Right hindlimb (tissue), 1 donor: ENCODE measurements at regions not wholly inside any gene's neighbourhood (a gene's known extent, or its start where the extent isn't known, plus 50 kb on each side); places are given as distances from the start of the nearest gene placed in this dataset.
"Not testable (repeated sequence)": the region's sequence is repeated elsewhere in the genome, so short reads cannot be mapped to it uniquely, and the experiment has no call there.

Source experiments
- DNase-seq: peaks from one replicate; pipeline ENCODE4 v3.0.0-alpha.2; 2018

GRCh38 chr11:29153078-29153477 lies 863.8 kb downstream of the KCNA4 start:
- DNase-seq, result no peak

DNA sequence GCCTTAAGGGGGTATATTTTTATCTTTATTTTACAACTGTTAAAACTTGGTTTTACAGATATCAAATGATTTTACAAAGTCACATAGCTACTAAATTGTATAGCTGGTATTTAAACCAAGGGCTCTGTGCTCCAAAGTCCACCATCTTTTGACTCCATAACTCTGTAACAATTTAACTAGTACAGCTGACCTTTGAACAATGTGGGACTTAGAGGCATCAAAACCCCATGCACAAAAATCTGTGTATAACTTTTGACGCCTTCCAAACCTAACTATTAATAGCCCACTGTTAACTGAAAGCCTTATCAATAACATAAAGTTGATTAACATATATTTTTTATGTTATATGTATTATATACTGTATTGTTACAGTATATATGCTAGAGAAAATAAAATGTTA lies 874.3 kb downstream of the KCNA4 start:
- DNase-seq, result not testable (repeated sequence)

- no peak for DNase-seq
Measured at GRCh38 chr11:29135504-29135903, 881.3 kb downstream of the KCNA4 start.

DNA sequence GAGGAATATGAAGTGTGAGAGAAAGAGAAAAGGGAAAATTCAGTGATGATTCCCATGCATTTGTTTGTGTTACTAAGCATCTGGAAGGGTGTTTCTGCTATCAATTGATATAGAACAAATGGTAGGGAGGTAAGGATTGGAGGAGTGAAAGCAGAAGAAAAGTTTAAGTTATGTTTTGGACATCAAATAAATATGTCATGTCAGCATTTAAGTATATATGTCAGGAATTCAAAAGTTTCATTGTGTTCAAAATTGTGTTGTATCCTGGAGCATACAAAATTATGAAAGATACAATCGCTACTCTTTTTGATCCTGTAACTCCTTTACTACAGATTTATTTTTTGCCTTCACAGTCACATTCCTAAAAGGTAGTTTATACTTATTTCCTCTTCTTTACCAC lies 885.8 kb downstream of the KCNA4 start:
- DNase-seq, result no peak

- DNase-seq, result no peak
Measured at GRCh38 chr11:29129844-29130243, 887.0 kb downstream of the KCNA4 start.

DNA sequence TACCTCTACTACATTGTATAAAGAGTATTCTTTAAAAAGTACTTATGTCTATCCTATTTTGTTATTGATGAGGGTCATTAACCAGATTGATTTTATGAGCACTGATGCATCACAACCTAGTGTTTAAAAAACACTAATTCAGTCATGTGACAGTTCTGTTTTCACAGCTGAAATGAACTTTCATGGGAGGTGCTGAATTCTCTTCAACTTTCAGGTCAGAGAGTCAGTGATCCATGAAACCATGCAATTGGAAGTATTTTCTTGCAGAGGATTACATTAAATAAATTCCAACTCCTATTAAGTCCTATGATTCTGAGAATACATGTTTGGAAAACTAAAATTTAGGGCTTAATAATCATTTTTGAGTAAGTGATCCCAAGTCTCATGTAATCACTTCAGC lies 889.4 kb downstream of the KCNA4 start:
- no peak for DNase-seq

- no peak for DNase-seq
Measured at GRCh38 chr11:29125606-29126005, 891.2 kb downstream of the KCNA4 start.

DNA sequence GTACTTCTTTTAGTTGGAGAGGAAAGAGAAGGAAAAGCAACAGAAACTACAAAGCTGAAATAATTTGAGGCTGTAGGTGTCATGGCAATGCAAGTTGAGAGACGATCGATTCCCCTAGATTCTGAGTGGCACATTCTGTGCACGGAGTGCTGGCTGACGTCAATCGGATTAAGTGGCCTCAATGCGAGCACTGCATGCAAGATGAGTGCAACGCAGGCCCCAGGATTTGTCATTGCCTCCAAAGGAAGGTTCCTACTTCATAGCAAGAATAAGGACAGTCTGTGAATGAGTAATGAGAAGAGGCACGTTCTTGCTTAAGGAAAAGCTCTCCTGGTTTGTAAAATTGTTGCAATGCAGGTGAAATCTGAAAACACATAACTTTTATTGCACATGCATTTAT lies 892.4 kb downstream of the KCNA4 start:
- no peak for DNase-seq

DNA sequence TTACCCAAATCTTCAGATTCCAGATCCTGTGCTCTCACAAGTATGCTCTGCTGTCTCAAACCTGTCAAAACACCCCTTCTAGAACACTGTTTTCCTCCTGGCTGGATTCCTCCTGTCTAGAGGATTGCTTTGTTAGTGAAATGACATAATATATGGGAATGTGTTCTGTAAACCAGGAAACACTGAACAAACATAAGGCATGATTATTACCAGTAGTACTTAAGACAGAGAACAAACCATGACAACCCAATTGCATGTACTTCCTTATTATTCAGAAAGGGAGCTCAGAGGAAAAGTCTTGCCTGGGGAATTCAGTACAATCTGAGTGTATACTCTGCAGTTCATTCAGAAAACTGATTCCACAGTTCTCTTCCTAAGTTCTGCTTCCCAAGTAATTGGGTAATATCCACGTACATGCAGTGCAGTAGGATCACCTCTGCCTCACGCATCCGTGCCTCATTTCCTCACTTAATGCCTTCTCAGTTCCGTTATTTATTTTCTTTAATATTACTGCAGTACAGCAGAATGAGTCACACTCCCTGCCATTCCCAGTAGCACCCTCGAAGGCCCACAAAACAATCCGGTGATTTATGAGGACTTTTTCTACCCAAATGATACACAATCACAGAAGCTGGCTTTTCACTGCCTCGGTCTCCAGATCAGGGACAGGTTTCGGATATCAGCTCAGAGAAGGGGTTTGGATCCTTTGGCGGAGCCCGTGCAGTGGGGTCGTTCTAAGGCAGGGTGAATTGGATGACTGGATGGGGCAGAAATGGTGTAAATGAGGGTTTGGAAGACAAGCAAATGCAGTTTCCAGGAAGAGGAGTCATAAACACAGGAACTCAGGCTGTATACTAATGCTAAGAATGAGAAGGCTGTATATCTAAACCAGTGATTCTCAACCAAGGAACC lies 896.9 kb downstream of the KCNA4 start:
- peak; percentile 20 for DNase-seq

GRCh38 chr11:29119116-29119515 lies 897.7 kb downstream of the KCNA4 start:
- no peak for DNase-seq

DNA sequence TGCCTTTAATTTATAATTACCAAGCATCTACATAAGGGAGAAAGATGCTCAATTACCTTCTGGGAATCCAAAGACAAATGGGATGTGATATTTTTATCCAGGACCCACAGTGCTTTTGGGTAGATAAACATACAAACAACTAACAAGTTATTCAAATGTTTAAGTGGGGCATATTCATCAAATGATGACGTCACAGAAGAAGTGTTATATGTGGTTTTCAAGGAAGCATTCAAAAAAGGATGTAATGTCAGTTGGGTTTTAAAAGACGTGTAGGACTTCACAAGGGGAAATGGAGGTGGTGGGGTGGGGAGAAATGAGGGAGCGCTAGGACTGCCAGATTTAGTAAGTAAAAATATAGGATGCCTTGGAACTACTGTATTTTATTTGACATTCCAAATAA lies 915.9 kb downstream of the KCNA4 start:
- DNase-seq, result no peak

DNA sequence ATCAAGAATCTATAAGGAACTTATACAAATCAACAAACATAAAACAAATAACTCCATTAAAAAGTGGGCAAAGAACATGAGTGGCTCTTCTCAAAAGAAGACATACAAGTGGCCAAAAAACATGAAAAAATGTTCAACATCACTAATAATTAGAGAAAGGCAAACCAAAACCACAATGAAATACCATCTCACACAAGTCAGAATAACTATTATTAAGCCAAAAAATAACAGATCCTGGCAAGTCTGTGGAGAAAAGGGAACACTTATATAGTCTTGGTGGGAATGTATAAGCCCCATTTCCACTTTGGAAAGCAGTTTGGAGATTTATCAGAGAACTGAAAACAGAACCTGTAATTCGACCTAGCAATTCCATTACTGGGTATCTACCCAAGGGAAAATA lies 921.0 kb downstream of the KCNA4 start:
- no peak for DNase-seq

GRCh38 chr11:29093416-29094120 lies 923.3 kb downstream of the KCNA4 start:
- DNase-seq, result no peak

- no peak for DNase-seq
Measured at GRCh38 chr11:29087200-29087812, 929.5 kb downstream of the KCNA4 start.

GRCh38 chr11:29075726-29076125 lies 941.1 kb downstream of the KCNA4 start:
- no peak for DNase-seq

DNA sequence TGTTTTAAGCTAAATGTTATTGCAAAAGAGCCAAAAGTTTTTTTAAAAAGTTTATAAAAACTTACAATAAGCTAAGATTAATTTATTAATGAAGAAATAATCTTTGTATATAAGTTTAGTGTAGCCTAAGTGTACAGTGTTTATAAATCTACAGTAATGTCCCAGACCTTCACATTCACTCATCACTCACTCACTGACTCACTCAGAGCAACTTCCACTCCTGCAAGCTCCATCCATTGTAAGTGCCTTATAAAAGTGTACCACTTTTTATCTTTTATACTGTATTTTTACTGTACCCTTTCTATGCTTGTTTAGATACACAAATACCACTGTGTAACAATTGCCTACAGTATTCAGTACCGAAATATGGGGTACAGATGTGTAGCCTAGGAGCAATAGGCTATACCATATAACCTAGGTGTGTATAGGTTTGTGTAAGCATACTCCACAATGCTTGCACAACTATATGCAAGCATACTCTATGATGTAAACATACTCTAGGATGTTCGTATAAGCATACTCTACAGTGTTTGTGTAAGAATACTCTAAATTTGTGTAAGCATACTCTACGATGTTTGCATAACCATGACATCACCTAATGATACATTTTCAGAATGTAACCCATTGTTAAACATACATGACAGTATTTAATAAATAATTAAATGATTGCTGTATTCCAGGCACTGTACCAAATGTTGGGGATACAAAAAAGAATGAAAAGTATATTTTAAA lies 953.0 kb downstream of the KCNA4 start:
- DNase-seq, result no peak

DNA sequence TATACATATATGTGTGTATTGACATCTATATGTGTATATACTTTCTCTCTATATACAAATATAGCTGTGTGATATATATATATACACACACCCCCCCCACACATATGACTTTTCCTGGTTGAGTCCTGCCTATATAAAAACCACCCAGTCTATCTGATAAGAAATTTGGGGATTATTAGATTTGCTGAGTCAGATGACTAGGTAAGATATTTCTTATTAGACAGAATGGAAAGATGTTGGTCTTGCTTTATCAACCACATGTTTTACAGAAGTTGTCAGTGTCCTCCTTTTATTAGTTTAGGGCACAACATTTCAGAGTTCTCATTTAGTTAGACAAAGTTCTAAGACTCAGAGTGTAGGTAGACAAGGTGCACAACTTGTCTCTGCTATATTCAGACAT lies 953.3 kb downstream of the METTL15 start:
- DNase-seq, result no peak

- DNase-seq, result not testable (repeated sequence)
Measured at GRCh38 chr11:29056487-29056886, 948.3 kb downstream of the METTL15 start.

GRCh38 chr11:29051935-29052334 lies 943.7 kb downstream of the METTL15 start:
- DNase-seq, result no peak

DNA sequence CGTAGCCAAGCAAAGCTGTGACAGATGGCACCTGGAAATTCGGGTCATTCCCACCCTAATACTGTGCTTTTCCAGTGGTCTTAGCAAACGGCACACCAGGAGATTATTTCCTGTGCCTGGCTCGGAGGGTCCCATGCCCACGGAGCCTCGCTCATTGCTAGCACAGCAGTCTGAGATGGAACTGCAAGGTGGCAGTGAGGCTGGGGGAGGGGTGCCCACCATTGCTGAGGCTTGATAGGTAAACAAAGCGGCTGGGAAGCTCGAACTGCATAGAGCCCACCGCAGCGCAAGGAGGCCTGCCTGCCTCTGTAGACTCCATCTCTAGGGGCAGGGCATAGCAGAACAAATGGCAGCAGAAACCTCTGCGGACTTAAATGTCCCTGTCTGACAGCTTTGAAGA lies 942.8 kb downstream of the METTL15 start:
- not testable (repeated sequence) for DNase-seq

GRCh38 chr11:29040489-29040888 lies 932.3 kb downstream of the METTL15 start:
- DNase-seq, result no peak

DNA sequence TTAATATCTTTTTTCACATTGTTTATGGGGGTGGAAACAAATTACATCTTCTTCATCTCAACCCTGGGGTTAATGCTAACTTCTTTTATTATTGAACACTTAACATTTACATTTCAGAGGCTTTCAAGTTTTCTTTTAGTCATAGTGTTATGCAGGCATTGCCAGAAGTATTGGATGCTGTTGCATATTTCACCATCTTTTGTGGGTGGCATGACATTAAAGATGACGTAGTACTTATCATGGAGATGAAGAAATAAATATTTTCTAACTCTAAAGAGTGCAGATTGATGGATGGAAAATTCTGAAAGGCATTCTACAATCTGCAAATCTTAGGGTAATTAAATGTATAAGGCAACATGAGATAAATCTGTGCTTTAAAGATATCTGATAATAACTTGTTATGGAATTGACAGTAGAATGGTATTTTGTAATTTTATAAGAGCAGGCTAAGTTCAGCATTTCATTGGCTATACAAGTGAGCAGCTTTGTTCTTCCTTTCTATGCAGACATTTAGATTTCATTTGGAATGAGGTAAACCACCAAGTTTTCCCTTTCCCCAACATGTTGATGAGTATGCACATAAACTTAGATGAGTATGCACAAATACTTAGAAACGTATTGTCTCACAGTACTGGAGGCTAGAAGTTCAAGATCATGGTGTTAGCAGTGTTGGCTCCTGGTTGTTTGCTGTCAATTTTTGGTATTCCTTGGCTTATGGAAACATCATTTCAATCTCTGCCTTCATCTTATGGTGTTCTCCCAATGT lies 924.4 kb downstream of the METTL15 start:
- no peak for DNase-seq
